ENCODE measurements at regions not wholly inside any gene's neighbourhood (a gene's known extent, or its start where the extent isn't known, plus 50 kb on each side); places are given as distances from the start of the nearest gene placed in this dataset.
"Not testable (repeated sequence)": the region's sequence is repeated elsewhere in the genome, so short reads cannot be mapped to it uniquely, and the experiment has no call there.

- no peak for DNase-seq (ENCODE audit: low read depth)
These were observed 677.4 kb upstream of the HS6ST1 start for GRCh38 chr2:128996078-128996477.

DNA sequence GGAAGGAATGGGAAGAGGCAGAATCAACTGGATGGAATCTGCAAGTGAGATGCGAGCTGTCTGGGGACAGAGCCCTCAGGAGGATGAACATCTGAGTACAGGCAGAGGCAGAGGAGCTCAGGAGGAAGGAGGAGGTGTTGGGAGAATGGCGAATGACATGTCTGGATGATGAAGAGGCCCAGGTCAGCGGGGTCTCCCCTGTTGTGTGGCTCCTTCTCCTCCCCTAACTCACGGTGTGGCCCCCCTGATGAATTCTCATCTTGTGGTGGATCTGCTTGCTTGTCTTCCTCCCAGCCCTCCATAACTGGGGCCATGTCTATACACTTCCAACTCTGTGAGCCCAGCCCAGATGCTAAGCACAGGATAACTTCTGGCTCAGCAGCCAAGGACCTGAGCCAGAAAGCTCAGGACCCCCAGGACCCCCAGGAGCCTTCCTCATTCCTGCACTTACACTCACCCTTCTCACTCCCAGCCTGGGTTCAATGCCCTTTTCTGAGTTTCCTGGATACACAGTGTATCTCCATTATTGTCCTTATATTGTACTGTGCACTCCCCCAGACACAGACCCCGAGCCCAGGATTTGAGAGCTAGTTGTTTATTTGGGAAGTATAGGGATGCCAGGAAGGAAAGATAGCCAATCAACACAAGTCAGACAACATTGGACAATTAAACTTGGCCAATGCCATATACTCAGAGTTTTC is 678.6 kb upstream of the HS6ST1 start:
- no peak for DNase-seq (ENCODE audit: low read depth)

- no peak for DNase-seq (ENCODE audit: low read depth)
These were observed 683.3 kb upstream of the HS6ST1 start for GRCh38 chr2:129001926-129002325.

DNA sequence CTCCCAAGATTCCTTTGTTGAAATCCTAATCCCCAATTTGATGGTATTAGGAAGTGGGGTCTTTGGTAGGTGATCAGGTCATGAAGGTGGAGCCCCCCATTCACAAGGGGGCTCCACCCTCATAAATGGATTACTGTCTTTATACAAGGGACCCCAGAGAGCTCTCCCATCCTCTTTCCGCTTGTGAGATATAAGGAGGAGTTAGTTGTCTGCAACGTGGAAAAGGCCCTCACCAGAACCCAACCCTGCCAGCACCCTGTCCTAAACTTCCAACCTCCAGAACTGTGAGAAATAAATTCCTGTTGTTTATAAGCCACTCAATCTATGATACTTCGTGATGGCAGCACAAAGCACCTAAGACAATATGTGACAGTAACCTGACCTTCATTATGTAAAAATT is 684.1 kb upstream of the HS6ST1 start:
- DNase-seq (ENCODE audit: low read depth), result no peak

DNA sequence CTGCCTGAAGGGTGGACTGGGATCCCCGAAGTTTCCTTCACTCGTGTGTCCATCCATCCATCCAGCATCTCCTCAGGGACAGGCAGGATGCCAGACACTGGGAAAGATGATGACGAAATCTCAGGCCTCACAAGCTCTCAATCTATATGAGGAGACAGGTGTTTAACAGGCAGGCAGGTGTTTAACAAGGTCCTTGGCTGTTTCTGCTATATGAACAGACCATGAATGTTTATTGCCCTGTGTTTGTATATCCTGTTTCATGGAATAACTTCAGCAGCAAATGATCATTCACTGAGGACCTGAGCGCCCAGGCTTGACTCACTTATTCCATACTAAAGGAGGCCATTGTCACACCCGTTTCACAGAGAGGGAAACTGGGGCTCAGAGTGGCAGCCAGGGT is 685.8 kb upstream of the HS6ST1 start:
- no peak for DNase-seq (ENCODE audit: low read depth)

DNA sequence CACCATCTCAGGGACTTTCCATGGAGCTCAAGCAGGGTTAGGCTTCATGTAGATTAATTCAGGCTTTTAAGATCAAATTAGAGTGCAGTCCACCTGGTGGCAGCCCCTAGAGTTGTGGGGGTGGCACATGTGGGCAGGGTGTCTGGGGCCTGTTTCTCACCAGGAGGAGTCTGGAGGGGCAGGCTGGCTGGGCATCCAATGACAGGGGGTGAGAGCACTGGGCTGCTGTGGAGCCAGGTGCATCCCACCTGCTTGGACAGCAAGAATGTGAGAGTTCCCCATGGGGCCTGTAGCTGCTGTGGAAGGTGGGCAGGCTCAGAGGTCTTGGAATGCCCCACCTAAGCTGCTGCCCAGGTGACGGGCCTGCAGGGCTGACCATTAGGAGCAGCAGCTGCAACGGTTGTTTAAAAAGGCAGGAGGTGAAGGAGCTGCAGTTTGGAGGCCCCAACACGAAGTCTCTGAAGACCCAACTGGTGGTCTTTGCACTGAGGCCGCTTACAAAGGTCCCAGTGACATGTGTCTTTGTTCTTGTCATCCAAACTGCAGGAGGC is 686.3 kb upstream of the HS6ST1 start:
- DNase-seq (ENCODE audit: low read depth), result no peak

DNA sequence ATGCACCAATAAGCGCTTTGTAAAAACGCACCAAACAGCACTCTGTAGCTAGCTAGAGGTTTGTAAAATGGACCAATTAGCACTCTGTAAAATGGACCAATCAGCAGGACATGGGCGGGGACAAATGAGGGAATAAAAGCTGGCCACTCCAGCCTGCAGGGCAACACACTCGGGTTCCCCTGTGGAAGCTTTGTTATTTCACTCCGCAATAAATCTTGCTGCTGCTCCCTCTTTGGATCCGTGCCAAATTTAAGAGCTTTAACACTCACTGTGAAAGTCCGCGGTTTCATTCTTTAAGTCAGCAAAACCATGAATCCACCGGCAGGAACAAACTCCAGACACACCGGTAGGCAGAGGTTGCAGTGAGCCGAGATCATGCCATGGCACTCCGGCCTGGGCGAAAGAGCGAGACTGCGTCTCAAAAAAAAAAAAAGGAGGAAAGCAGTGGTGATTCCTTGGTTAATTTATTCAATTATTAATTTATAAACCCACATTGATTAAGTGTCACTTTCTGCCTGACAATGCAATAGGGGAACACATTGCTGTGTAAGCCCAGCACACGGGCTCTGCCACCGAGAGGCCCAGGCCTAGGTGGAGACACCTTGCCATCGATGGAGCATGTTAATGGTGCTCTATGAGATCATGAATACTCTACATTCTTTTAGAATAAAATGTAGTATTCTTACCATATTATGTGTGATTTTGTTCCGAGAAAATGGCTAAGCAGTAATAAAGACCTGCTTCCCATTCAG is 687.6 kb upstream of the HS6ST1 start:
- no peak for DNase-seq (ENCODE audit: low read depth)

GRCh38 chr2:129006901-129007300 is 688.2 kb upstream of the HS6ST1 start:
- DNase-seq (ENCODE audit: low read depth), result no peak

GRCh38 chr2:129008055-129008880 is 689.6 kb upstream of the HS6ST1 start:
- DNase-seq (ENCODE audit: low read depth), result no peak

- DNase-seq (ENCODE audit: low read depth), result no peak
These were observed 690.4 kb upstream of the HS6ST1 start for GRCh38 chr2:129008881-129009554.

- DNase-seq (ENCODE audit: low read depth), result no peak
These were observed 691.0 kb upstream of the HS6ST1 start for GRCh38 chr2:129009555-129010146.

DNA sequence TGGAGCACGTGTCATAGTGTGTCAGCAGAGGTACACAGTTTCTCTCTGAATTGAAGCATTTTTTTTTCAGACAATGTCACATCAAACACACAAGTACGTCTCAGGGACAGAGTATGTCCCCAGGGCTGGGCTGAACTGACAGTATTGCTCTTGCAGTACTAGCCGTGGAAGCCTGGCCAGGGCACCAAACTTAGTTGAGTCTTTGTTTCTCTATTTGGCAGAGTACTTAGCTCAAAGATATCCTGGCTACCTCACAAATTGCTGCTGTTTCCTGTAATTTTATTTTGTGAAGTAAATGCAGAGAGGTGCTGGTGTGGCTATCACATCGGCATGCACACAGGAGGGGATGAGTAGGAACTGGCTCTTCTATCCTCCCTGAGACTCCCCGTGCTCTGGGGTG is 691.6 kb upstream of the HS6ST1 start:
- no peak for DNase-seq (ENCODE audit: low read depth)

DNA sequence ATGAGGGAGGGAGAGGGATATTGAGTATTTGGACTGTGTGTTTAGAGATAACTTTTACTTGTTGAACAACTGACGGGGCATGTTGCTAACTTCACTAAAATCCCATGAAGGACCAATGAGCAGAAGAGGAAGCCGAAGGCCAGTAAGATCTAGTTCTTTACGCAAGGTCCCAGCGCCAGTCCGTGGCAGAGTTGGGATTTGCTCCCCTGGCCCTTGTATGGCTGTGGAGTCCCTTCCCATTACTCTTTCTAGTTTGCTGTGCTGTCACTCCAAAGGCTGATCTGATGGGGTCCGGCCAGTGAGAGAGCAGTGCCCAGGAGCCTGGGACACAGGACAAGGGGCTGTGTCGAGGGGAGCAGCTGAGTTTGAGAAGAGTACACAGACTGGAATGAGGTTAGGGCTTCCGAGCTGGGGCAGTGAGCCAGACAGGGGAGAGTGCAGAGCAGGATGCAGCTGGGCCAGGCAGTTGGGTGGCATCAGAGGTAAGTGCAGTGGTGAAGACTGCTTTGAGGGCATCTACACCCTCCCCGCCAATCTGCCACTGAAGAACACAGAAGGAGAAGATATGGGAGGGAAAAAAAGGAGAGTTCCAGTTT is 692.9 kb upstream of the HS6ST1 start:
- no peak for DNase-seq (ENCODE audit: low read depth)

GRCh38 chr2:129014432-129014831 is 695.8 kb upstream of the HS6ST1 start:
- no peak for DNase-seq (ENCODE audit: low read depth)

DNA sequence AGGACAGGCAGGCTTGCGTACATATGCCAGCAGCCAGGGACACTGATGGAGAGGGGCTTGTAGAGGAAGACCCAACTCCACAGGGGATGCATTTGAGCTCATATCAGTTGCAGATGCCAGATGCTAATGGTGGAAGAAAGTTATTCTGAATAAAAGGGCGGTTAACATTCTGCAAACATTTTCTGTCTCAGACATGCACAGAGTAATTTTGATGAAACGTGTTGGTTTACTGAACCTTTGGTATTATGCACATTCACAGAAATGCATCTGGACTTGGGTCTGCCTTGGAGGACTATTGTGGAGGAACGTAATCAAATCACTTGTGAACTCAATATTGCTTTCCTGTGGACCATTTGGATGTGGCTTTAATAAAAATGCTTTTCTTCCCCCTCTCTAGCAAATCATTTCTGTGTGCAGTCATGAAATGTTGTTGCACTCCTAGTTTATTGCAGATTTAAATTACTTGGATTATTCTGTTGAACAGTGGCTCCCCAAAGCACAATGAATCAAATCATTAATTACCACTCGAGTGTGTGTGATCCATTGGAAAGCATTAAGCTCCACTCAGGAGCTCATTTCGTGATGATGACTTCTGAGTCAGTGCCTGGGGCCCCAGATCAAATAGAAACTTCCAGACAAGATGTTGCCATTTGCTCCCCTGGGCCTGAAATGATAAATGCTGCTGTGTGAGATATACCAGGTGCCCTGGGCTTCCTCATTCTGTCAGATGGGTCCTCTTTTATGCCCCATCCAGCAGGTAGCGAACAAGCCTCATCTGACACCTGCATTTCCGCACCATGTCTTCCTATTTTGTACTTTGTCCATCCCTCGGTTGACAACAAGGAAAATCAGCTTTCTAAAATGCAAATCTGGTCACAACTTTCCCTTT is 697.0 kb upstream of the HS6ST1 start:
- DNase-seq (ENCODE audit: low read depth), result no peak

DNA sequence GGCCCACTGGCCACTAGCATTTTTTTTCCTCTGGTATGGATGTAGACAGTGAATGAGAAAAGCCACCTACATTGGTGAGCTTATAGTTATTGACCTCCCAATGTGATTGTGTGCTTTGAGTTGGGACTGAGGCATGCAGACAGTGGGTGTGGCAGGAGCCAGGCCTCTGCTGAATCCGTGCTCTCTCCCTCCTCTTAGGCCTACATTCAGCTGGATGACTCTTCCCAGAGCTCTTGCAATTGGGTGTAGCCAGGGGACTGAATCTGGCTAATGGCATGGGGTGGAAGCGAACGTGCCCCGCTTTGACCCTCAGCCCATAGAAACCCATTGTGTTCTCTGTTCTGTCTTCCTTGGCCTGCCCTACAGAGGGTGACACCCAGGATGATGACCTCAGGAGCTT is 698.3 kb upstream of the HS6ST1 start:
- DNase-seq (ENCODE audit: low read depth), result no peak

DNA sequence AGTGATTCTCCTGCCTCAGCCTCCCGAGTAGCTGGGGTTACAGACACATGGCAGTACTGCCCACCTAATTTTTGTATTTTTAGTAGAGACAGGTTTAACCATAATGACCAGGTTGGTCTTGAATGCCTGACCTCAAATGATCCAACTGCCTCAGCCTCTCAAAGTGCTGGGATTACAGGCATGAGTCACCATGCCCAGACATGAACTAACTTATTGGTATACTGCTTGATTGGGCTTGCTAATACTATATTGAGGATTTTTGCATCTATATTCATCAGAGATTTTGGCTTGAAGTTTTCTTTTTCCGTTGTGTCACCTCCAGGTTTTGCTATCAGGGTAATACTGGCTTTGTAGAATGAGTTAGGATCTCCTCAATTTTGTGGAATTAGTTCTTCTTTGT is 706.1 kb upstream of the HS6ST1 start:
- no peak for DNase-seq (ENCODE audit: low read depth)

GRCh38 chr2:129035992-129036391 is 717.3 kb upstream of the HS6ST1 start:
- no peak for DNase-seq (ENCODE audit: low read depth)

GRCh38 chr2:129043677-129044076 is 725.0 kb upstream of the HS6ST1 start:
- not testable (repeated sequence) for DNase-seq (ENCODE audit: low read depth)

Data from HT1080 (cell line).